Left forelimb (tissue), 1 donor: ENCODE measurements at regions not wholly inside any gene's neighbourhood (a gene's known extent, or its start where the extent isn't known, plus 50 kb on each side); places are given as distances from the start of the nearest gene placed in this dataset.

Experiments used
- DNase-seq: peaks from one replicate; pipeline ENCODE4 v3.0.0-alpha.2; 2018; ENCODE audit warnings: low spot score

DNA sequence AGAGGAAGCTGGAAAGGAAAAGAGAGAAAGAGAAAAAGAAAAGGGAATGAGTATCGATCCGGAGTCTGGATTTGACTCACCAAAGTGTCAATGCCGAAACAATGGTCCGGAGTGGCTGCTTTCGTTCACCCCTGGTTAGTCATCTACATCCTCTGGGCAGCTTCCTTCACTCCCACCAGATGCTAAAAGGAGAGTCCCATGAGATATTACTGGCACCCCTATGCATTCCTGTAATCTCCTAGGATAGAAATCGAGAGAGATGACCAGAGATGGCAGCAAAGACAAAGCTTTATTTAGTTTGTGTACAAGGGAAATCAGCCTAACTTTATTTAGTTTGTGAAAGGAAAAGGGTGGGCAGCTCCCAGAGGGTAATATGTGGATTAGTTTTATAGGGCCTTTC lies 622.2 kb downstream of the ZPLD1 start:
- no peak for DNase-seq

DNA sequence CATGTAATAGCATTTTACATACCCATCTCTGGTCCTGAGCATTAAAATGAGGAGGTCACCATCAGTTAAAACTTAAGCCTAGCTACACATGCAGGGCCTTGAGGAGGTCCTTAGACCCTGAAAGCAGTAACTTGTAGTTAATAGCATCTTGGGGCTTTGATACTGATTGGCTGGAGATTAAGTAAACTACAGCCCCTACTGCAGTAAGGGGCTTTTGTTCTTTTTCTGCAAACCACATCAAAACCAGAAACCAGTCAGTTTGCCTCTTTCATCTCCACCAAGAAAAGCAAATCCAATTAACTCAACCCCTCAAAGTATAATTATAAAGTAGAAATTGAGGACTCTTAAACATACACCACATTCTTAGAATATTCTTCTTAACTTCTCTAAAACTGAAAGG lies 622.7 kb downstream of the ZPLD1 start:
- DNase-seq = no peak

- DNase-seq = no peak
Measured at GRCh38 chr3:103059432-103059831, 624.6 kb downstream of the ZPLD1 start.

DNA sequence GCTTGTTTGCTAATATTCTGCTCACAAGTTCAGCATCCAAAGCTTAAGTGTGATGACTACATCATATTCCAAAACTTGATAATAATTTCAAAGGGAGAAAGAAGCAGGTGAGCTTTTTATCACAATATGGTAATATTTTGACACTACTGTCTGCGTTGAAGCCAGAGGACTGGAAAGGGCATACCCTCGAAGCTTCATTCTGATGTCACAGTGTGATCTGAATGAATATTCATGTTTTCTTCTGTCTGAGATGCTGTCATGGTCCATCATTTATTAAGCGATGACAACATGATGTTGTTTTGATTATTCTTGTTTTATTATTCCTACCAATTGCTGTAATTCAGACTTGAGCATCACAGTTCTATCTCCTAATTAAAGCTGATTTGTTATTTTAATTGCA lies 625.4 kb downstream of the ZPLD1 start:
- no peak for DNase-seq

DNA sequence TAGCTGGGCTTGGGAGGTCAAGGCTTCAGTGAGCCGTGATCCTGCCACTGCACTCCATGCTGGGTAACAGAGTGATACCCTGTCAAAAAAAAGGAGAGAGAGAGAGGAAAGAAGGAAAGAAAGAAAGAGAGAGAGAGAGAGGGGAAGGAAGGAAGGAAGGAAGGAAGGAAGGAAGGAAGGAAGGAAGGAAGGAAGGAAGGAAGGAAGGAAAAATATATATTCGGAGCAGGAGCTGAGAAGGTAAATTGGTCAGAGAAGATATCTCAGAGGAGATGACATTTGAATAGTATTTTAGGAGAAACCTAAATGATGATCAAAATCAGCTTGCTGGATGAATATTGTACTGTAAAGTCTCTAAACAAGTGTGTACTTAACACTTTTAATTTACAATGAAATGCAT lies 633.1 kb downstream of the ZPLD1 start:
- no peak for DNase-seq

DNA sequence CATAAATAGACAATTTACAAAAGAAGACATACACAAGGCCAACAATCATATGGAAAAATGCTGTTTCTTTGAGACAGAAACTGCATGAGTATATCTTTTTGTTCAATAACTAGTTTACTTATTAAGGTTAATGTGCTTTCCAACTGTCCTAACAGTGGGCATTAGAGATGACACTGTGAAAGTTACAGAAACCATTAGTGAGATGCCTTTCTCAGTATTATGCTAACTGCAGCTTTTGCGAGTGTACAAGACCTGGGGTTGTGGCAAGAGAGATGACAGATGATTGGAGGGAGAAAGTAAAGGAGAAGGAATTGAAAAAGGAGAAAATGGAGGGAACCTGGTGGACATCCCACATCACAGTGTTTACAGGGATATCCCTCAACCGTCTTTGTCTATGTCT lies 640.5 kb downstream of the ZPLD1 start:
- DNase-seq = no peak

GRCh38 chr3:103077910-103078309 lies 643.1 kb downstream of the ZPLD1 start:
- no peak for DNase-seq

DNA sequence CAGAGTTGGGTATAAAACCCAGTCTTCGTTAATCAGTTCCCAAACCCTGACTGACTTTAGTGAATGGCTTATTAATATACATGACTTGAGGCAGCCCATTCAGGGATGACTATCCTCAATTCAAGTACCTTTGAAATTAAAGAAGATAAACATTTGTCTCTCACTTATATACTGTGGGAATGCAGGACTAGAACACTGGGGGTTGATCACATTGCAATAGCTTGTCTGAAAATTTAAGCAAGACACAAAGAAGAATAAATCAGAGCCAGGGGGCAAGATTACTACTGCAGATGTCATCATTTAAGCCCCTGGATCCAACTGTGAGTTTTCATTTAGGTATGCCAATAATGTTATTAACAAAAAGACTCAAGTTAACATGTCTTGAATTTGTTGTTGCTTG lies 647.7 kb downstream of the ZPLD1 start:
- DNase-seq = no peak

GRCh38 chr3:103083848-103084631 lies 649.2 kb downstream of the ZPLD1 start:
- DNase-seq = no peak

GRCh38 chr3:103085465-103085864 lies 650.6 kb downstream of the ZPLD1 start:
- no peak for DNase-seq

- no peak for DNase-seq
Measured at GRCh38 chr3:103089758-103090157, 654.9 kb downstream of the ZPLD1 start.

DNA sequence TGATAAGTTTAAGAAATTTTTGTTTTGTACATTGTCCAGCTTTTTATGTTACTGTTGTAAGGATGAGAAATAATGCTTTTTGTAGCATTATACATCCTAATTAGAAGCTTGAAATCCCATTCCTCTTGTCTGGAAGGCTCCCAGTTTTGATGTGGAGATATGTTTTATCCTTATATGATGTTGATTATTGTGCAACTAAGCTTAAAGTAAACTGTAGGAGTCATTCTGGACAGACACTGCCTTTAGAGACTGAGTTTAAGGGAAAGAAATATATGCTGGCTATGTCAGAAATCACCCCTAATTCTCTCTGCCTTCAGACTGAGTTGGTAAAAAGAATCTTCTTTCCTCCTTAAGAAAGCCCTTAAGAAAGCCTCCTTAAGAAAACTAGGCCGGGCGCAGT lies 670.4 kb downstream of the ZPLD1 start:
- DNase-seq = no peak

- DNase-seq = no peak
Measured at GRCh38 chr3:103112273-103112672, 677.5 kb downstream of the ZPLD1 start.

- DNase-seq = no peak
Measured at GRCh38 chr3:103126115-103126514, 691.3 kb downstream of the ZPLD1 start.

DNA sequence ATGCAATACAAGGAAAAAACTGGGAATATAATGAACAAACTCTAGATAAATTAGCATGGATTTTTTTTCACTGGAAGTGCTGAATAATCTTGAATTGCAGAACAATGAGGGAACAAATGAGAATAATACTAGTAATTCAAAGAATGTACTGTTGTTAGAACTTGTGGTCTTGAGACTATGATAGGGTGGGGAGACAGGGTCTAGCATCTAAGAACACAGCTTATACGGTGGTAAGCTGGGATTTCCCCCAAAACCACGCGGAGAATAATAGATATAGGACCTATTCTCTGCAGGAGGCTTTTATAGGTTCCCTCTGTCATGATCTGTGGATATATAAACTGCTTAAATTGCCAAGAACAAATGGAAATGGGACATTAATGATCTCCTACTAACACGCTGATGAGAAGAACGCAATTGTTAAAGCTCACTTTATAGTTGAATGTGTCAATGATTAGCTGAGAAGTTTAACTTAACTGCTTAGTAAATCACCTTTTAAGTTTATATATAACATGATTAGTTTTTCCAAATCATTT lies 692.3 kb downstream of the ZPLD1 start:
- no peak for DNase-seq

- no peak for DNase-seq
Measured at GRCh38 chr3:103127737-103128136, 692.9 kb downstream of the ZPLD1 start.

- no peak for DNase-seq
Measured at GRCh38 chr3:103134023-103134724, 699.4 kb downstream of the ZPLD1 start.

- no peak for DNase-seq
Measured at GRCh38 chr3:103136621-103137020, 701.8 kb downstream of the ZPLD1 start.

- no peak for DNase-seq
Measured at GRCh38 chr3:103137830-103138229, 703.0 kb downstream of the ZPLD1 start.

- DNase-seq = no peak
Measured at GRCh38 chr3:103158183-103158582, 723.4 kb downstream of the ZPLD1 start.

GRCh38 chr3:103166890-103167289 lies 732.1 kb downstream of the ZPLD1 start:
- DNase-seq = no peak

DNA sequence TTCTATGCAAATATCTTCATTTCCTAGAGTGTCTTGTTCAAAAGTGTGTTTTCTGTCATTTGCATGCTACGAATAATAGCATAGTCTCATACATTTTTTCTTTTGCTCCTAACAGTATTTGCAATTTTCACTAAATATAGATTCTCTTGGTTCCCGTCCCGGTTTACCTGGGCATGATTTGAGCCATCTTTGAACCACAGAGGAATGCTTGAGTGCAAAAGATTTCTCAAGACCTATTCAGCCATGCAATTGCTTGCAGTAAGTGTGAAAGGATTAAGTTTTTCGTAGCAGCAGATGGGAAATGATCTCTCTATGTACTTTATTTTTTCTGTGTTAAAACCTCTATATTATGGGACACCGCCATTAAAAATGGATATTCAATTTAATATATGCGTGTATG lies 733.0 kb downstream of the ZPLD1 start:
- no peak for DNase-seq

DNA sequence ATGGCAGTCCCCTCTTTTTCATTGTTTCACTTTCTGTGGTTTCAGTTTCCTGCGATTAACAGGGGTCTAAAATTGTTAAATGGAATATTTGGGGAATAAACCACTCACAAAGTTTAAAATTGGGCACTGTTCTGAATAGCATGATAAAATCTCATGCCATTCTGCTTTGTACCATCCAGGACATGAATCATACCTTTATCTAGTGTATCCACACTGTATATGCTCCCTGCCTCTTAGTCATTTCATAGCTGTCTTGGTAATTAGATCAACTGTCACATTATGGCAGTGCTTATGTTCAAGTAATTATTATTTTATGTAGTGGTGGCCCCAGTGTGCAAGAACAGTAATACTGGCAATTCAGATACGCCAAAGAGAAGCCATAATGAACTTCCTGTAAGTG lies 734.5 kb downstream of the ZPLD1 start:
- no peak for DNase-seq
